GM12891 (cell line): ENCODE measurements at regions not wholly inside any gene's neighbourhood (a gene's known extent, or its start where the extent isn't known, plus 50 kb on each side); places are given as distances from the start of the nearest gene placed in this dataset.

Experiments
- POLR2A ChIP-seq: IDR thresholded peaks from 2 replicates; pipeline ENCODE4 v1.6.1; 2011; ENCODE audit warnings: low read depth, low read length, control low read depth
- POLR2AphosphoS5 ChIP-seq: IDR thresholded peaks from 2 replicates; pipeline ENCODE4 v1.6.1; 2011; ENCODE audit warnings: low read depth, low read length, control low read depth
- TAF1 ChIP-seq: IDR thresholded peaks from 2 replicates; pipeline ENCODE4 v1.6.1; 2011; ENCODE audit warnings: low read depth, low read length, control low read depth

GRCh38 chr6:149198265-149198664, 119.2 kb upstream of the TAB2 start:
- TF ChIP-seq POLR2AphosphoS5 (no peak), POLR2A (no peak), TAF1 (no peak)
